Tibial artery (tissue), 4 donors: ENCODE measurements at regions not wholly inside any gene's neighbourhood (a gene's known extent, or its start where the extent isn't known, plus 50 kb on each side); places are given as distances from the start of the nearest gene placed in this dataset.
"Not testable (repeated sequence)": the region's sequence is repeated elsewhere in the genome, so short reads cannot be mapped to it uniquely, and the experiment has no call there.

Experiments
- DNase-seq, 2 donors: peaks; one replicate each; pipeline ENCODE4 v3.0.0-alpha.2; 2019
- H3K27ac ChIP-seq, 2 donors: fragments of 200-600 bp; sonication (generic) in 1 of 2; 1 replicate in 1 of 2; 2 replicates in 1 of 2; pipeline ENCODE4 v1.5.1; 2018 to 2019; ENCODE audit warnings: mild to moderate bottlenecking in 1 of 2
- H3K27me3 ChIP-seq, 2 donors: fragments of 200-600 bp; sonication (generic) in 1 of 2; one replicate each; pipeline versions ENCODE4 v1.5.1 to v1.6.0; 2016 to 2019
- H3K36me3 ChIP-seq, 3 donors: fragments of 200-600 bp; sonication (generic) in 2 of 3; one replicate each; pipeline ENCODE4 v1.5.1; 2016 to 2019; ENCODE audit warnings: mild to moderate bottlenecking in 2 of 3
- H3K4me1 ChIP-seq, 4 donors: fragments of 200-600 bp; sonication (generic) in 2 of 4; 1 replicate in 3 of 4; 2 replicates in 1 of 4; pipeline ENCODE4 v1.5.1; 2016 to 2019
- H3K4me3 ChIP-seq, 2 donors: fragments of 200-600 bp; sonication (generic) in 1 of 2; 1 replicate in 1 of 2; 2 replicates in 1 of 2; pipeline ENCODE4 v1.5.1; 2018 to 2019; ENCODE audit warnings: mild to moderate bottlenecking in 2 of 2
- H3K9me3 ChIP-seq, 3 donors: fragments of 200-600 bp; sonication (generic) in 1 of 3; one replicate each; pipeline ENCODE4 v1.5.1; 2016 to 2019
- CTCF ChIP-seq, 2 experiments: fragments of 200-600 bp in 1 of 2; fragments of 450-650 bp in 1 of 2; IDR thresholded peaks; one replicate each; pipeline ENCODE4 v1.5.1; 2017 to 2019; ENCODE audit warnings: antibody characterized with exemption in 2 of 2, mild to moderate bottlenecking in 1 of 2, moderate library complexity in 1 of 2
- intact Hi-C: fragments of 100-400 bp; cut with DNase I; formaldehyde crosslinking; loops from one replicate; pipeline ENCODE4 v1.15.0; 2023; ENCODE audit warnings: low total_unique reads

- no peaks in the 10 kb centered on the region for H3K9me3 ChIP-seq
- no peak for TF ChIP-seq CTCF (IDR thresholded peaks at IDR 0.05)
- no peak overlapping the region for H3K4me3 ChIP-seq
- peaks cover 0 to 6% (median 2%) of the 10 kb centered on the region in 4 donors for H3K4me1 ChIP-seq
- H3K27ac ChIP-seq = no peak overlapping the region
- H3K27me3 ChIP-seq = no peaks in the 10 kb centered on the region
- intact Hi-C loops = no loop called here
- no peaks in the 10 kb centered on the region for H3K36me3 ChIP-seq
- DNase-seq = no peak
These were observed 202.7 kb upstream of the SPOPL start for GRCh38 chr2:138298900-138299299.

- Histone ChIP-seq H3K4me1 (peaks cover 0 to 6% (median 3%) of the 10 kb centered on the region in 4 donors), H3K27me3 (no peaks in the 10 kb centered on the region), H3K4me3 (no peak overlapping the region), H3K36me3 (no peaks in the 10 kb centered on the region), H3K27ac (no peak overlapping the region), H3K9me3 (no peaks in the 10 kb centered on the region)
- intact Hi-C loops = no loop called here
- DNase-seq = no peak
- TF ChIP-seq CTCF (IDR thresholded peaks at IDR 0.05) = no peak
These were observed 194.9 kb upstream of the SPOPL start for GRCh38 chr2:138306626-138307025.

- intact Hi-C loops = no loop called here
- no peaks in the 10 kb centered on the region for H3K36me3 ChIP-seq
- no peak overlapping the region for H3K27ac ChIP-seq
- TF ChIP-seq CTCF (IDR thresholded peaks at IDR 0.05) = no peak
- peaks cover 0 to 6% (median 3%) of the 10 kb centered on the region in 4 donors for H3K4me1 ChIP-seq
- no peaks in the 10 kb centered on the region for H3K9me3 ChIP-seq
- DNase-seq = no peak
- no peak overlapping the region for H3K4me3 ChIP-seq
- H3K27me3 ChIP-seq = no peaks in the 10 kb centered on the region
These were observed 194.5 kb upstream of the SPOPL start for GRCh38 chr2:138307099-138307498.

GRCh38 chr2:138309760-138310159 lies 191.8 kb upstream of the SPOPL start:
- TF ChIP-seq CTCF (IDR thresholded peaks at IDR 0.05) = no peak
- Histone ChIP-seq H3K9me3 (no peaks in the 10 kb centered on the region), H3K27me3 (no peaks in the 10 kb centered on the region), H3K36me3 (no peaks in the 10 kb centered on the region), H3K4me3 (no peak overlapping the region), H3K27ac (no peak overlapping the region), H3K4me1 (no peaks in the 10 kb centered on the region)
- no peak for DNase-seq
- intact Hi-C loops = no loop called here

GRCh38 chr2:138312061-138312460 lies 189.5 kb upstream of the SPOPL start:
- TF ChIP-seq CTCF (IDR thresholded peaks at IDR 0.05) = no peak
- no peaks in the 10 kb centered on the region for H3K9me3 ChIP-seq
- intact Hi-C loops = no loop called here
- H3K4me3 ChIP-seq = no peak overlapping the region
- no peaks in the 10 kb centered on the region for H3K4me1 ChIP-seq
- no peak overlapping the region for H3K27ac ChIP-seq
- no peaks in the 10 kb centered on the region for H3K27me3 ChIP-seq
- no peak for DNase-seq
- no peaks in the 10 kb centered on the region for H3K36me3 ChIP-seq

GRCh38 chr2:138315619-138316018 lies 186.0 kb upstream of the SPOPL start:
- H3K4me3 ChIP-seq, intact Hi-C loops, H3K27ac ChIP-seq, H3K27me3 ChIP-seq, H3K9me3 ChIP-seq, DNase-seq, H3K4me1 ChIP-seq, H3K36me3 ChIP-seq: not testable (repeated sequence)
